ENCODE measurements at regions not wholly inside any gene's neighbourhood (a gene's known extent, or its start where the extent isn't known, plus 50 kb on each side); places are given as distances from the start of the nearest gene placed in this dataset.

DNA sequence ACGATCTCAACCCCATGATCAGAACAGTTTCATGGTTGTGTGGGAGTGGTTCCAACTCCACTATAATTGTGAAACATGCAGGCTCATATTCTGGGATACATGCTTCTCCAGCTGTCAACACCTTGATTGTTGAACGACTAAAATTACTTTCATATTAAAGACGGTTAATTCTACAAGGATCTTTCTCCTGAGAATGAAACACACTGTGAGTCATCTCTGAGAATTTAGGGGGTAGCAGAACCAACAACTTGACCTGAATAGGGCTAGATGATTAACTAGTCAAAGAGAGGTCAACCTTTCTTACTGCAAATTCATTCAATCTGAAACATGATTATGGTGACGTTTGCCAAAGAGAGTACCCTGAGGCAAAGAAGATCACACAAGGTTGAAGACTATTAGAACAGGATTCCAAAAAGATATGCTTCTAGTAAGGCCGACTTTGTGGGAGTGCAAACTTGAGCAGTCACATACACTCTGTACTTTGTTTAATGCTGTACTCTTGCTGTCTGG, 175.2 kb upstream of the CITED2 start:
- TF ChIP-seq, protein P1, sequence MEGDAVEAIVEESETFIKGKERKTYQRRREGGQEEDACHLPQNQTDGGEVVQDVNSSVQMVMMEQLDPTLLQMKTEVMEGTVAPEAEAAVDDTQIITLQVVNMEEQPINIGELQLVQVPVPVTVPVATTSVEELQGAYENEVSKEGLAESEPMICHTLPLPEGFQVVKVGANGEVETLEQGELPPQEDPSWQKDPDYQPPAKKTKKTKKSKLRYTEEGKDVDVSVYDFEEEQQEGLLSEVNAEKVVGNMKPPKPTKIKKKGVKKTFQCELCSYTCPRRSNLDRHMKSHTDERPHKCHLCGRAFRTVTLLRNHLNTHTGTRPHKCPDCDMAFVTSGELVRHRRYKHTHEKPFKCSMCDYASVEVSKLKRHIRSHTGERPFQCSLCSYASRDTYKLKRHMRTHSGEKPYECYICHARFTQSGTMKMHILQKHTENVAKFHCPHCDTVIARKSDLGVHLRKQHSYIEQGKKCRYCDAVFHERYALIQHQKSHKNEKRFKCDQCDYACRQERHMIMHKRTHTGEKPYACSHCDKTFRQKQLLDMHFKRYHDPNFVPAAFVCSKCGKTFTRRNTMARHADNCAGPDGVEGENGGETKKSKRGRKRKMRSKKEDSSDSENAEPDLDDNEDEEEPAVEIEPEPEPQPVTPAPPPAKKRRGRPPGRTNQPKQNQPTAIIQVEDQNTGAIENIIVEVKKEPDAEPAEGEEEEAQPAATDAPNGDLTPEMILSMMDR (IDR thresholded peaks at IDR 0.05; ENCODE audit: control extremely low read depth, extremely low read depth, low read depth, missing control alignments) = no peak
- ChIA-PET POLR2A (no interaction called here), CTCF (interaction anchor here (1.3 kb wide), 2 partner anchors 13 to 27 kb away, joined by 3 to 4 read pairs; no protein-coding TSS in a partner anchor)
- DNase-seq (ENCODE audit: extremely low spot score) = no peak

DNA sequence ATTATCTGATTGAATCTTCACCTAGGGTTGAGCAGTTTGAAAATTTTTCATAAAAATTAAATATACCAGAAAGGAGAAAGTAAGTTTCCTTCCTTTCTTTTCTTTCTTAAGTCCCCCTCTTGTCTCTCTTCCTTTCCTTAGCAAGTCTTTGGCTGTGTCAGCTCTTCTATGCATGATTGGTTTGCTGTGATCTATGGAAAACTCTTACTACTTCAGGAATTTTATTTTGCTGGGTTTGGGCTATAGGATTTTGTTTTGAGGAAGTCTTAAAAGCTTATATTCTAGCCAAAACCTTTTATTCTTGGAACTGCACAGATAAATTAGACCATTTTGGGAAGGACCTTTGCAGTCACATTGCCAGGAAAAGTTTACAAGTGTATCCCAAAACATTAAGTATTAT, 173.4 kb upstream of the CITED2 start:
- no peak for DNase-seq (ENCODE audit: extremely low spot score)
- CTCF ChIA-PET = no interaction called here
- POLR2A ChIA-PET = no interaction called here
- TF ChIP-seq, protein P1 (IDR thresholded peaks at IDR 0.05; ENCODE audit: control extremely low read depth, extremely low read depth, low read depth, missing control alignments) = no peak

DNA sequence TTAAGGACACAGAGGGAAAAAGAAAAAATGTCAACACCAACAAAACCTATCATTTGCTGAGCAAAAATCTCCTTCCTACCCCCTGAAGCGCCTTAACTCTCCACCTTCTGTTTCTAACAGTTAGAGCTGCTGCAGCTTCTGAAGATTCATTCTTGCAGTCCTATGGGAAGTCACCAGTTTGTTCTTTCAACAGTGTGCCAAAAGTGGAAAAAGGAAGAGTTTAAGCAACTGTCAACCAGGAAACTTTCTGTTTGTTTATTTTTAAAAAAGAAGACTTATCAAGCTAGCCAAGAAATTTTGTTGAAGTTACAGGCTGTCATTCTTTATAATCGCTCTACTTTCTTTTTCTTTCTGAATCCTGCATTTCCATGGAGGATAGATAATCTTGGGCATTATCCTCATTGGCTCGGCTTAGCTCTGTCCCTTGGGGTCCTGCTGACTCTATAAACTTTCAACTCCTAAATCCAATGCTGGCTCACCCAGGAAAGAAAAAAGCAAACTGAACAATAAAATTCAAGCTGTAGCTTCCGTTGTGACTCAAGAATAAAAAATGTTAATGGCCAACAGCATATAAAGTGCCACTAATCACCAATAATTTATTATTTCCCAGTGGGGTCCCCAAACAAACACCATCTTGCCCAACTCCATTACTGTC, 172.8 kb upstream of the CITED2 start:
- TF ChIP-seq, protein P1 (IDR thresholded peaks at IDR 0.05; ENCODE audit: control extremely low read depth, extremely low read depth, low read depth, missing control alignments) = no peak
- ChIA-PET POLR2A (no interaction called here), CTCF (interaction anchor here (0.8 kb wide), 1 partner anchor 10 kb away, joined by 3 read pairs; no protein-coding TSS in a partner anchor)
- no peak for DNase-seq (ENCODE audit: extremely low spot score)

DNA sequence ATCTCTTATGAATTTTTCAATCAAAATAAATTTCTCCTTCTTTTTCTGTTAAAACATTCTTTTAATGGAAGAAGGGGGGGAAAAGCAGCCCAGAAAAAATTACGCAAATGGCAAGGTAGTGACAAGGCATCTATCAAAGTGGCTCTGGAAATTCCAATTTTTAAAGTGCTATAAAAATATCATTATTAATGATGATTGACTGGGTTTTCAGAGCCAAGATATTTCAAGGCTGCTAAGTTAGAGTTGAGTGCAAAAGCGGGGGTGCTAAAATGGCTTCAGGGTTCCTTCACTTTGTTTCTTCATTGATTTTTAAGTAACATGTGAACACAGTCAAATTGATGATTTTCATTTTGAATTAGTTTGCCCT, 171.6 kb upstream of the CITED2 start:
- TF ChIP-seq, protein P1 (IDR thresholded peaks at IDR 0.05; ENCODE audit: control extremely low read depth, extremely low read depth, low read depth, missing control alignments) = no peak
- POLR2A ChIA-PET = no interaction called here
- CTCF ChIA-PET = no interaction called here
- no peak for DNase-seq (ENCODE audit: extremely low spot score)

DNA sequence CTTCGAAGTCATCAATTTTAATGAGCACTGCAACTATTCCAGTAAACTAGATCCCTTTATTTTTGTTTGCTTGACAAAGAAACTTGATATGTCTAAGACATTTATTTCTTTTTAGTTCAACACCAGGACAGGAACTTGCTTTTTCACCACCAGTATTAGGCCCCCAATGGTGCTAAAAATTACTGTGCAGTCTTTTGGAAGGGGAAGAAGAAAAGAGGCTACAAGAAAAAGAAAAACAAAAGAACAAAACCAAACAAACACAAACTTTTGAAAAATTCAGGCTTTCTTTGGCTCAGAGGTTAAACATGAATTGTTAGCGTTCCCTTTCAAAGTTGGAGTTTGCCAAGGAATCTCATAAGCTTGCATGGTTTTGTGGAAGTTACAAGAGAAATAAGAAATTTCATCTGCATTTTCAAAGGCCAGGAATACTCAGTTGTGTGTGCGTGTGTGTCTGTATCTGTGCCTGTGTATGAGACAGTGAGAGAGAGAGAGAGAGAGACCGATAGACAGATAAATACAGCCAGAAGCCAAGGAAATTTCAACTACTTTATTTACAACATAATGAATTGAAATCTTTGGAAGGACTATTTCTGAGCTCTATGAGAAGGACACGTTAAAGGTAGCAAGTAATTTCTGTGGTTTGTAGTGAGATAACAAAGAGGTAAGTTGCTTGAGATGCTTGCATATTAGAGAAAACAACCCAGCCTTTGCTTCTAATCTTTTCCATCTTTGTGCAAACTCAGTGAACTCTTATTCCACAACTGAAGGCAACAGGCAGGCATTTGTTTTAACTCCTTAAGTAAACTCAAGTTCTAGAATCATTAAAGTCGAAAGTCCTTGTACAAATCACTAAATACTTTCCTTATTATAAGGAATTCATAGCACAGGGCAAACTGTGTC, 171.0 kb upstream of the CITED2 start:
- POLR2A ChIA-PET = no interaction called here
- DNase-seq (ENCODE audit: extremely low spot score) = no peak
- TF ChIP-seq, protein P1 (IDR thresholded peaks at IDR 0.05; ENCODE audit: control extremely low read depth, extremely low read depth, low read depth, missing control alignments) = no peak
- CTCF ChIA-PET = no interaction called here

DNA sequence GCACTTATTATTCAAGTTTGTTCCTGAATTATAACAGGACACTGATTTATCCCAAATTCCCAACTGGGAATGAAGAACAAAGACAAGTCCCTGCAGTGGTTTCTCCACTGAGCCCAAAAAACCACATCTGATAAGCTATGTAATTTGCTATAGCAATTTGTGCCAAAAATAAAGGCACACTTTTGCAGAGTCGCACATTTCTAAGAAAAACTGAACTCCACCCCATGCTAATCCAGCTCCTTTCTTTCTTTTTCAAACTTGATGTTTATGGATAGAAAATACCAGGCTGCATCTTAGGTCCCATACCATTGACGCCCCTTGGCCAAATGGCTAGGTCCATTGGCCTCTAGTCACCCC, 170.2 kb upstream of the CITED2 start:
- DNase-seq (ENCODE audit: extremely low spot score) = no peak
- CTCF ChIA-PET = no interaction called here
- TF ChIP-seq, protein P1 (IDR thresholded peaks at IDR 0.05; ENCODE audit: control extremely low read depth, extremely low read depth, low read depth, missing control alignments) = no peak
- POLR2A ChIA-PET = no interaction called here
